GM12864 (cell line): ENCODE measurements at regions not wholly inside any gene's neighbourhood (a gene's known extent, or its start where the extent isn't known, plus 50 kb on each side); places are given as distances from the start of the nearest gene placed in this dataset.

Experiments
- DNase-seq: peaks from one replicate; pipeline ENCODE4 v3.0.0-alpha.2; 2011; ENCODE audit warnings: low read depth
- H3K4me3 ChIP-seq: 2 replicates; pipeline ENCODE4 v1.5.1; 2011; ENCODE audit warnings: mild to moderate bottlenecking, low read depth, low read length, control low read depth
- CTCF ChIP-seq: IDR thresholded peaks from 2 replicates; pipeline ENCODE4 v1.5.1; 2011; ENCODE audit warnings: low read depth, mild to moderate bottlenecking, moderate library complexity, low read length, control low read depth, inconsistent platforms; ENCODE audit errors: missing control alignments

DNA sequence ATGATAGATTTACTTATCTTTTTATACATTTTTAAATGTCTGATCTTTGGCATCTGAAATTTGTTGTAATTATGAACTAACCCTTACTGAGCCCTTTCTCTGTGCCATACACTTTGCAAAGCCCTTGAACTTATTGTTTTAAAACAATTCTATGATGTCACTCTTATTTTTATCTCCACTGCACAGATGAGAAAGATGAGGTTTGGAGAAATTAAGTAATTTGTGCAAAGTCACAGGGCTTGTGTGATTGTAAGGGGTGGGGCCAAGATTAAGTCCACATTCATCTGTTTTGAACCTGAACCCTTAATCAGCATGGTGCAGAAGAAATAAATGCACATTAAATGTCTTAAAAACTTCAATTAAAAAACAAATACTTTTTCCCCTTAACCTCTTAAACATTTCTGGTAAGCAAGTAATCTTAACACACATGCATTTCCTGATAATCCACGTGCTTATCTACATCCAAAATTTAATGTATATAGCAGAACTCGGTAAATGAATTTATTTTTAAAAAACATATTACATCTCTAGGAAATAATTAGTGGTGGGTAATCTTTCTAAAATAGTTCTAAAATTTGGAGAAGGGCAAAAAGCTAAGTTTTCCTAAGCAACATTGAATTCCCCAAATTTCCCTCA, 189.8 kb upstream of the TBC1D5 start:
- no peak overlapping the region for H3K4me3 ChIP-seq
- DNase-seq: no peak
- TF ChIP-seq CTCF: no peak

- no peak overlapping the region for H3K4me3 ChIP-seq
- no peak for TF ChIP-seq CTCF
- no peak for DNase-seq
Measured at GRCh38 chr3:17931131-17931530, 188.7 kb upstream of the TBC1D5 start.

DNA sequence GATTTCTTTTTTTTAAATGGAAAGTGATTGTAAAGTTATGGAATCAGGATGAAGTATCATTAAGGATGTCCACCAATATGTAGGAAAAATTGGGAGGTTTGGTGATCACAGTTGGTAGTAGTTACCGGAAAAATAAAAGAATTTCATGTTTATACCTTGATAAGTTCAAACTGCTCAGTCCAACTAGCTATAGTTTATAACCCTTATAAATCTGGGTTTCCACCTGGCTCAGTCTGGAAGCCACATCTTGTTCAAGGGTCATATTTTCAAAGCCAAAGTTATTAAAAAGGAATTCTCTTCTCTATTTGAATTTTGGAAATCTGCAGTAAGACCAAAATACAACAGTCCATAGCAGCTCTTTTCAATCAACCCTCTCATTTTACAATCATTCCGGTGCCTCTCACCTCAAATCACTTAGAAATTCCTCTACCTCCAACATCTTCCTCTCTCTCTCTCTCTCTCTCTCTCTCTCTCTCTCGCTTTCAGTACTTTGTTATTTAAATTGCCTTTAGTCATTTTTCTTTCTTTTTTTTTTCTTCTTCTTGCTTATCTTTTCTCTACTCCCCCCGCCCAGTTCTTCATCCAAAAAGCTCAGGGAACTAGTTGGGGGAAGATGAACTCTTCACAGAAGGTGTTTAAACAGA, 186.2 kb upstream of the TBC1D5 start:
- no peak for DNase-seq
- no peak overlapping the region for H3K4me3 ChIP-seq
- TF ChIP-seq CTCF: no peak

DNA sequence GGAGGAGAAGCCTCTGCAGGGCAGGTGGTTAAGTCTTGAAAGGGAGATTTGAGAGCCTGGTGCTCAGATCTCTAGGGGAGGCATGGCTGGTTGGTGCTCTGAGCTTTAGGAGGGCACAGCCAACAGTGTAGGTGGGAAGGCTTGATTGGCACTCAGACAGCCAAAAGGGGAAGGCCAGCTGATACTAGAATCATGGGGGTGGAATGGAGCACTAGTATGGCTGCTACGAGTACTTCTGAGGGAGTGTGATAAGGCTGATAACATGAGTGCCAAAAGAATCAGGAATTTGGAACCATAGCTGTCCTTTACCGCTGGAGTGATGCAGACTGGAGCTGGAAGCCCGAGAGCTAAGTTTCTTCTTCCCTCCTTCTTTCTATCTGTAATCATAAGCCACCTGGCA, 184.6 kb upstream of the TBC1D5 start:
- no peak for DNase-seq
- TF ChIP-seq CTCF: no peak

GRCh38 chr3:17915341-17915740, 172.9 kb upstream of the TBC1D5 start:
- H3K4me3 ChIP-seq: no peak overlapping the region
- TF ChIP-seq CTCF: no peak
- DNase-seq: no peak

More for the DNA sequence above, 184.6 kb upstream of the TBC1D5 start:
- H3K4me3 ChIP-seq: no peak overlapping the region

GRCh38 chr3:17913359-17913758, 170.9 kb upstream of the TBC1D5 start:
- no peak for DNase-seq
- TF ChIP-seq CTCF: no peak
- no peak overlapping the region for H3K4me3 ChIP-seq
